A549 (cell line): ENCODE measurements at regions not wholly inside any gene's neighbourhood (a gene's known extent, or its start where the extent isn't known, plus 50 kb on each side); places are given as distances from the start of the nearest gene placed in this dataset.
"Not testable (repeated sequence)": the region's sequence is repeated elsewhere in the genome, so short reads cannot be mapped to it uniquely, and the experiment has no call there.

Experiments used
- ATAC-seq, 2 experiments: fragments of 200-7000 bp in 1 of 2; fragments of >200 bp in 1 of 2; cut with Nextera tagmentation in 1 of 2; cut with Tn5 transposase in 1 of 2; 3 replicates each; pipeline versions ENCODE4 v1.8.0 to v1.9.1; 2018 to 2020; ENCODE audit warnings: mild to moderate bottlenecking in 1 of 2, moderate library complexity in 1 of 2
- CTCF ChIA-PET: fragments of 300-600 bp; sonication (Branson Sonifier 250); formaldehyde crosslinking; extraction: SDS; loops from one replicate; lab custom pipeline; 2021; ENCODE audit warnings: antibody characterized with exemption, inconsistent platforms; lab: Yijun Ruan, JAX
- POLR2A ChIA-PET: fragments of 350-600 bp; formaldehyde crosslinking; extraction: SDS; loops from one replicate; lab custom pipeline; 2021; ENCODE audit warnings: antibody characterized with exemption, inconsistent platforms; lab: Yijun Ruan, JAX
- DNase-seq, 2 experiments: peaks; one replicate each; pipeline versions ENCODE4 v3.0.0 to v3.0.0-alpha.2; 2011 to 2016; ENCODE audit warnings: low read depth in 1 of 2, low spot score in 1 of 2
- FAIRE-seq: peaks from 2 replicates; lab custom pipeline; 2011; peaks lifted over from hg19 to GRCh38; lab: Jason Lieb, UNC
- H3K27ac ChIP-seq, 2 experiments: fragments of >200 bp; sonication (Bioruptor Twin); formaldehyde crosslinking; 3 replicates each; pipeline ENCODE4 v1.5.1; 2016 to 2017
- H3K4me1 ChIP-seq: fragments of >200 bp; sonication (Bioruptor Twin); formaldehyde crosslinking; 3 replicates; pipeline ENCODE4 v1.6.1; 2016
- H3K4me2 ChIP-seq: fragments of >200 bp; sonication (Bioruptor Twin); formaldehyde crosslinking; 3 replicates; pipeline ENCODE4 v1.6.1; 2016
- H3K4me3 ChIP-seq: fragments of >200 bp; sonication (Bioruptor Twin); formaldehyde crosslinking; 3 replicates; pipeline ENCODE4 v1.5.1; 2016
- H3K9me3 ChIP-seq: fragments of >200 bp; sonication (Bioruptor Twin); formaldehyde crosslinking; 3 replicates; pipeline ENCODE4 v1.6.1; 2016
- BHLHE40 ChIP-seq: IDR thresholded peaks from 2 replicates; pipeline ENCODE4 v1.6.1; 2012; ENCODE audit warnings: low read depth, low read length, inconsistent platforms
- CBX2 ChIP-seq: fragments of 200-600 bp; sonication (generic); IDR thresholded peaks from 2 replicates; pipeline ENCODE4 v1.6.1; 2016; ENCODE audit warnings: low read depth, mild to moderate bottlenecking, borderline replicate concordance
- CHD2 ChIP-seq: fragments of 150-350 bp; IDR thresholded peaks from 2 replicates; pipeline ENCODE4 v1.6.1; 2014; ENCODE audit warnings: low read length; ENCODE audit not compliant: partially characterized antibody
- CHD4 ChIP-seq: fragments of 200-600 bp; sonication (generic); IDR thresholded peaks from 2 replicates; pipeline ENCODE4 v1.6.1; 2016; ENCODE audit warnings: antibody characterized with exemption, mild to moderate bottlenecking, borderline replicate concordance
- EHMT2 ChIP-seq: fragments of 200-600 bp; sonication (generic); IDR thresholded peaks from 2 replicates; pipeline ENCODE4 v1.6.1; 2016; ENCODE audit warnings: antibody characterized with exemption, low read depth, mild to moderate bottlenecking, moderate library complexity
- EP300 ChIP-seq, 2 experiments: fragments of >200 bp; sonication (Bioruptor Twin); formaldehyde crosslinking; IDR thresholded peaks; 2 replicates in 1 of 2; 3 replicates in 1 of 2; pipeline ENCODE4 v1.6.1; 2016 to 2017
- FOSL2 ChIP-seq, 2 experiments: fragments of 450-650 bp in 1 of 2; fragments of >200 bp in 1 of 2; sonication (Bioruptor Twin) in 1 of 2; formaldehyde crosslinking; IDR thresholded peaks; 2 replicates each; pipeline versions ENCODE4 v1.5.0 to v1.6.1; 2016 to 2020; ENCODE audit warnings: mild to moderate bottlenecking in 1 of 2, moderate library complexity in 1 of 2
- FOXS1 ChIP-seq: fragments of 250-450 bp; sonication (Bioruptor Pico); IDR thresholded peaks from 2 replicates; pipeline ENCODE4 v1.5.0; 2020; ENCODE audit warnings: mild to moderate bottlenecking, moderate library complexity
- HOXB13 ChIP-seq: fragments of 250-450 bp; sonication (Bioruptor Pico); IDR thresholded peaks from 2 replicates; pipeline ENCODE4 v1.5.0; 2020; ENCODE audit warnings: low read depth, mild to moderate bottlenecking, moderate library complexity
- HOXB5 ChIP-seq: fragments of 250-450 bp; sonication (Bioruptor Pico); IDR thresholded peaks from 2 replicates; pipeline ENCODE4 v1.5.0; 2020; ENCODE audit warnings: mild to moderate bottlenecking, moderate library complexity
- JUN ChIP-seq, 2 experiments: fragments of >200 bp; sonication (Bioruptor Twin); formaldehyde crosslinking; IDR thresholded peaks; 2 replicates in 1 of 2; 3 replicates in 1 of 2; pipeline ENCODE4 v1.6.1; 2016 to 2017
- KDM1A ChIP-seq: fragments of 200-600 bp; sonication (generic); IDR thresholded peaks from 2 replicates; pipeline ENCODE4 v1.6.1; 2016; ENCODE audit warnings: low read depth, mild to moderate bottlenecking
- PHF8 ChIP-seq: fragments of 200-600 bp; sonication (generic); IDR thresholded peaks from 2 replicates; pipeline ENCODE4 v1.6.1; 2016; ENCODE audit warnings: low read depth, mild to moderate bottlenecking, antibody characterized with exemption, moderate library complexity, borderline replicate concordance
- RAD21 ChIP-seq, 2 experiments: fragments of >200 bp in 1 of 2; sonication (Bioruptor Twin) in 1 of 2; formaldehyde crosslinking in 1 of 2; IDR thresholded peaks in 1 of 2; conservative IDR thresholded peaks in 1 of 2; 2 replicates in 1 of 2; 3 replicates in 1 of 2; pipeline ENCODE4 v1.6.1; 2012 to 2018; ENCODE audit warnings: inconsistent platforms in 1 of 2
- RCOR1 ChIP-seq: fragments of 150-350 bp; IDR thresholded peaks from 2 replicates; pipeline ENCODE4 v1.6.1; 2014; ENCODE audit warnings: antibody characterized with exemption, low read length, low read depth
- SMC3 ChIP-seq: fragments of >200 bp; sonication (Bioruptor Twin); formaldehyde crosslinking; IDR thresholded peaks from 3 replicates; pipeline ENCODE4 v1.6.1; 2018; ENCODE audit warnings: inconsistent platforms
- ZSCAN20 ChIP-seq: fragments of 250-450 bp; sonication (Bioruptor Pico); IDR thresholded peaks from 2 replicates; pipeline ENCODE4 v1.8.0; 2022; ENCODE audit warnings: mild to moderate bottlenecking, moderate library complexity
- WGBS: methylation state at CpG from one replicate; pipeline ENCODE4 v1.1.6; 2017; ENCODE audit errors: missing lambda C conversion rate; 5-methylcytosine and 5-hydroxymethylcytosine counted together
- TF ChIP-seq, protein P1 (sequence below): fragments of 250-450 bp; sonication (Bioruptor Pico); IDR thresholded peaks from 2 replicates; pipeline ENCODE4 v1.5.0; 2021; ENCODE audit warnings: mild to moderate bottlenecking, moderate library complexity, borderline replicate concordance
- TF ChIP-seq, protein P2 (sequence below): fragments of >200 bp; sonication (Bioruptor Twin); formaldehyde crosslinking; IDR thresholded peaks from 2 replicates; pipeline ENCODE4 v1.6.1; 2016
- TF ChIP-seq, protein P3 (sequence below): IDR thresholded peaks from 2 replicates; pipeline ENCODE4 v1.6.1; 2012
- TF ChIP-seq, protein P4 (sequence below): fragments of >200 bp; sonication (Bioruptor Twin); formaldehyde crosslinking; IDR thresholded peaks from 3 replicates; pipeline ENCODE4 v1.6.1; 2016
- TF ChIP-seq, protein P5 (sequence below): fragments of 250-450 bp; sonication (Bioruptor Pico); IDR thresholded peaks from 2 replicates; pipeline ENCODE4 v1.5.0; 2020; ENCODE audit warnings: low read depth, mild to moderate bottlenecking, moderate library complexity
- TF ChIP-seq, protein P6 (sequence below): fragments of 450-650 bp; IDR thresholded peaks from 2 replicates; pipeline ENCODE4 v1.6.1; 2014; ENCODE audit warnings: antibody characterized with exemption

DNA sequence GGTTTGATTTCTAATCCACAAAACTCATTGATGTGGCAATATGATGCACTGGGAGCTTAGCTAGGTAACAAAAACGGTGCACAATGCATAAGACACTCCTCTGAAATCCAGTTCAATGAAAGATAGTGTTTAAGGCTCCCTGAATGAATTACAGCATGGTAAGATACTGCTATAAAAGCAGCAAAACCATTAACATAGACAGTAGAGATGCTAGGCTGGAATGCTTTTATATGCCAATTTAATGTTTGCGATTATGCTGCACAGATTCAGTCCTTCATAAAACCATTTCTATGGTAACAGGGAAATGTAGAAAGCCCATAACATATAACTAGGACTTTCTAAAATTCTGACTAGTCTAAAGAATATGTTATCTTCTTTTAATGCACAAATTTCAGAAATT lies 180.8 kb upstream of the NUDT12 start:
- FAIRE-seq (no peak), DNase-seq (no peak)
- H3K4me1 ChIP-seq = no peaks in the 10 kb centered on the region
- H3K4me2 ChIP-seq = no peak overlapping the region
- POLR2A ChIA-PET = no interaction called here
- H3K9me3 ChIP-seq = no peaks in the 10 kb centered on the region
- CTCF ChIA-PET = no interaction called here
- H3K4me3 ChIP-seq = no peak overlapping the region
- no peak for TF ChIP-seq JUN (IDR thresholded peaks at IDR 0.05)
- TF ChIP-seq CHD2 = no peak
- no peak for TF ChIP-seq FOXS1 (CRISPR knock-in tag)
- no peak for TF ChIP-seq ZSCAN20
- no peak for TF ChIP-seq CHD4
- TF ChIP-seq SMC3 = no peak
- TF ChIP-seq CBX2 = no peak
- TF ChIP-seq HOXB13 (CRISPR knock-in tag) = no peak
- TF ChIP-seq, protein P1, sequence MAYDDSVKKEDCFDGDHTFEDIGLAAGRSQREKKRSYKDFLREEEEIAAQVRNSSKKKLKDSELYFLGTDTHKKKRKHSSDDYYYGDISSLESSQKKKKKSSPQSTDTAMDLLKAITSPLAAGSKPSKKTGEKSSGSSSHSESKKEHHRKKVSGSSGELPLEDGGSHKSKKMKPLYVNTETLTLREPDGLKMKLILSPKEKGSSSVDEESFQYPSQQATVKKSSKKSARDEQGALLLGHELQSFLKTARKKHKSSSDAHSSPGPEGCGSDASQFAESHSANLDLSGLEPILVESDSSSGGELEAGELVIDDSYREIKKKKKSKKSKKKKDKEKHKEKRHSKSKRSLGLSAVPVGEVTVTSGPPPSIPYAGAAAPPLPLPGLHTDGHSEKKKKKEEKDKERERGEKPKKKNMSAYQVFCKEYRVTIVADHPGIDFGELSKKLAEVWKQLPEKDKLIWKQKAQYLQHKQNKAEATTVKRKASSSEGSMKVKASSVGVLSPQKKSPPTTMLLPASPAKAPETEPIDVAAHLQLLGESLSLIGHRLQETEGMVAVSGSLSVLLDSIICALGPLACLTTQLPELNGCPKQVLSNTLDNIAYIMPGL (CRISPR knock-in tag) = no peak
- TF ChIP-seq, protein P2, sequence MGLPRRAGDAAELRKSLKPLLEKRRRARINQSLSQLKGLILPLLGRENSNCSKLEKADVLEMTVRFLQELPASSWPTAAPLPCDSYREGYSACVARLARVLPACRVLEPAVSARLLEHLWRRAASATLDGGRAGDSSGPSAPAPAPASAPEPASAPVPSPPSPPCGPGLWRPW = no peak
- TF ChIP-seq RCOR1 = no peak
- no peak for TF ChIP-seq PHF8
- TF ChIP-seq, protein P3, sequence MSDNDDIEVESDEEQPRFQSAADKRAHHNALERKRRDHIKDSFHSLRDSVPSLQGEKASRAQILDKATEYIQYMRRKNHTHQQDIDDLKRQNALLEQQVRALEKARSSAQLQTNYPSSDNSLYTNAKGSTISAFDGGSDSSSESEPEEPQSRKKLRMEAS = no peak
- TF ChIP-seq, protein P4, sequence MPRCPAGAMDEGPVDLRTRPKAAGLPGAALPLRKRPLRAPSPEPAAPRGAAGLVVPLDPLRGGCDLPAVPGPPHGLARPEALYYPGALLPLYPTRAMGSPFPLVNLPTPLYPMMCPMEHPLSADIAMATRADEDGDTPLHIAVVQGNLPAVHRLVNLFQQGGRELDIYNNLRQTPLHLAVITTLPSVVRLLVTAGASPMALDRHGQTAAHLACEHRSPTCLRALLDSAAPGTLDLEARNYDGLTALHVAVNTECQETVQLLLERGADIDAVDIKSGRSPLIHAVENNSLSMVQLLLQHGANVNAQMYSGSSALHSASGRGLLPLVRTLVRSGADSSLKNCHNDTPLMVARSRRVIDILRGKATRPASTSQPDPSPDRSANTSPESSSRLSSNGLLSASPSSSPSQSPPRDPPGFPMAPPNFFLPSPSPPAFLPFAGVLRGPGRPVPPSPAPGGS = no peak
- no peak for TF ChIP-seq HOXB5
- TF ChIP-seq, protein P5, sequence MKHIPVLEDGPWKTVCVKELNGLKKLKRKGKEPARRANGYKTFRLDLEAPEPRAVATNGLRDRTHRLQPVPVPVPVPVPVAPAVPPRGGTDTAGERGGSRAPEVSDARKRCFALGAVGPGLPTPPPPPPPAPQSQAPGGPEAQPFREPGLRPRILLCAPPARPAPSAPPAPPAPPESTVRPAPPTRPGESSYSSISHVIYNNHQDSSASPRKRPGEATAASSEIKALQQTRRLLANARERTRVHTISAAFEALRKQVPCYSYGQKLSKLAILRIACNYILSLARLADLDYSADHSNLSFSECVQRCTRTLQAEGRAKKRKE (CRISPR knock-in tag) = no peak
- TF ChIP-seq, protein P6, sequence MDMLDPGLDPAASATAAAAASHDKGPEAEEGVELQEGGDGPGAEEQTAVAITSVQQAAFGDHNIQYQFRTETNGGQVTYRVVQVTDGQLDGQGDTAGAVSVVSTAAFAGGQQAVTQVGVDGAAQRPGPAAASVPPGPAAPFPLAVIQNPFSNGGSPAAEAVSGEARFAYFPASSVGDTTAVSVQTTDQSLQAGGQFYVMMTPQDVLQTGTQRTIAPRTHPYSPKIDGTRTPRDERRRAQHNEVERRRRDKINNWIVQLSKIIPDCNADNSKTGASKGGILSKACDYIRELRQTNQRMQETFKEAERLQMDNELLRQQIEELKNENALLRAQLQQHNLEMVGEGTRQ = no peak
- no peak for TF ChIP-seq EP300 (IDR thresholded peaks at IDR 0.05)
- TF ChIP-seq, all 56 proteins: peak for 0
- ATAC-seq = no peak
- 46% methylated on average over 2 of the region's 2 CpGs for WGBS
- H3K27ac ChIP-seq = no peak overlapping the region

DNA sequence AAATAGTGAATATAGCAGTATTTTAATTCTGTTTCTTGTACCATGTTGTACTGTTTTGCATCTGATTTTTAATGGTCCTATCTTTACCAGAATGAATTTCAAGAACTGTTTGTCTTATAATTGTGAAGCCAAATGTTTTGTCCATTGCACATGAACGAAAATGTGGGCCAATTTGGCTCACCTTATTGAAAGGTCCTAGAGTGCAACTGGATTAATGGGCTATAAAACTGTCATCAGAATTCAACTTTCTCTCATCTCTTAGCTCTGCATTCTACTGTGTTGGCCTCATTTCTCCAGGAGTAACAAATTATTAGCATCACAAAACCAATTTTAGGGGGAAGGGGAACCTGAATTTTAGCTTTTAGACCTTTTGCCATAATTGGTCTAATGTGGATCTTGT lies 179.4 kb upstream of the NUDT12 start:
- H3K4me3 ChIP-seq = no peak overlapping the region
- H3K9me3 ChIP-seq = no peaks in the 10 kb centered on the region
- H3K4me2 ChIP-seq = no peak overlapping the region
- POLR2A ChIA-PET = no interaction called here
- DNase-seq (no peak), FAIRE-seq (no peak), ATAC-seq (no peak)
- CTCF ChIA-PET = no interaction called here
- 4% methylated on average over 1 of the region's 1 CpG for WGBS
- no peaks in the 10 kb centered on the region for H3K4me1 ChIP-seq
- TF ChIP-seq FOSL2 (IDR thresholded peaks at IDR 0.05) (no peak), FOSL2 (CRISPR knock-in tag; IDR thresholded peaks at IDR 0.05) (no peak), KDM1A (no peak), EHMT2 (no peak), RAD21 (conservative IDR thresholded peaks at IDR 0.05 in 1 of 2, IDR thresholded peaks at IDR 0.05 in 1 of 2) (no peak), BHLHE40 (no peak)
- no peak overlapping the region for H3K27ac ChIP-seq

DNA sequence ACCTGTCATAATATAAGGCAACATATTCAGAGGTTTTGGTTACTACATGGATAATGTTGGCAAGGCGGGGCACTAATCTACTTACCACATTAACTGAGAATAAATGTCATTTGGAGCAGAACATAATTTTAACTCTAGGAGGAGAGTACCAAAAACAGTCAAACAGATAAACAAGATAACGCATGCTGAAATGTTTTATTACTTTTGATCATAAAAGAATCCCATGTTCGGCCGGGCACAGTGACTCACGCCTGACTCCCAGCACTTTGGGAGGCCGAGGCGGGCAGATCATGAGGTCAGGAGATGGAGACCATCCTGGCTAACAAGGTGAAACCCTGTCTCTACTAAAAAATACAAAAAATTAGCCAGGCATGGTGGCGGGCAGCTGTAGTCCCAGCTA lies 173.8 kb upstream of the NUDT12 start:
- POLR2A ChIA-PET, ATAC-seq, FAIRE-seq: not testable (repeated sequence)

More for the DNA sequence above, 173.8 kb upstream of the NUDT12 start:
- 72% methylated on average over 8 of the region's 8 CpGs for WGBS
- H3K4me1 ChIP-seq, H3K4me2 ChIP-seq, DNase-seq, H3K4me3 ChIP-seq, H3K9me3 ChIP-seq, CTCF ChIA-PET, H3K27ac ChIP-seq: not testable (repeated sequence)
